HG03558 (cell line): ENCODE measurements at regions not wholly inside any gene's neighbourhood (a gene's known extent, or its start where the extent isn't known, plus 50 kb on each side); places are given as distances from the start of the nearest gene placed in this dataset.
"Not testable (repeated sequence)": the region's sequence is repeated elsewhere in the genome, so short reads cannot be mapped to it uniquely, and the experiment has no call there.

Experiments
- ATAC-seq: cut with Tn5 transposase; IDR thresholded peaks from one replicate; pipeline ENCODE4 v1.9.1; 2021; ENCODE audit warnings: moderate number of reproducible peaks; ENCODE audit not compliant: unreplicated experiment; ENCODE audit errors: extremely low read depth

- ATAC-seq, result no peak
Measured at GRCh38 chr4:104334410-104334809, 160.3 kb downstream of the CXXC4 start.

GRCh38 chr4:104330125-104330905 lies 164.4 kb downstream of the CXXC4 start:
- ATAC-seq, result no peak

GRCh38 chr4:104326991-104327694 lies 167.6 kb downstream of the CXXC4 start:
- ATAC-seq, result not testable (repeated sequence)

- no peak for ATAC-seq
Measured at GRCh38 chr4:104302731-104303130, 192.0 kb downstream of the CXXC4 start.

GRCh38 chr4:104294811-104295210 lies 199.9 kb downstream of the CXXC4 start:
- ATAC-seq, result no peak

GRCh38 chr4:104286867-104287266 lies 207.8 kb downstream of the CXXC4 start:
- ATAC-seq, result no peak

- no peak for ATAC-seq
Measured at GRCh38 chr4:104283303-104283702, 211.4 kb downstream of the CXXC4 start.

- ATAC-seq, result no peak
Measured at GRCh38 chr4:104279744-104280143, 214.9 kb downstream of the CXXC4 start.

- no peak for ATAC-seq
Measured at GRCh38 chr4:104272966-104273365, 221.7 kb downstream of the CXXC4 start.

- ATAC-seq, result not testable (repeated sequence)
Measured at GRCh38 chr4:104269603-104270002, 225.1 kb downstream of the CXXC4 start.

GRCh38 chr4:104263100-104263499 lies 231.6 kb downstream of the CXXC4 start:
- ATAC-seq, result no peak

- ATAC-seq, result no peak
Measured at GRCh38 chr4:104262678-104263077, 232.0 kb downstream of the CXXC4 start.

- ATAC-seq, result no peak
Measured at GRCh38 chr4:104248726-104249125, 246.0 kb downstream of the CXXC4 start.

- ATAC-seq, result no peak
Measured at GRCh38 chr4:104235967-104236366, 258.7 kb downstream of the CXXC4 start.

- no peak for ATAC-seq
Measured at GRCh38 chr4:104217526-104217925, 277.2 kb downstream of the CXXC4 start.

GRCh38 chr4:104211657-104212056 lies 283.0 kb downstream of the CXXC4 start:
- ATAC-seq, result no peak

GRCh38 chr4:104210420-104210819 lies 284.3 kb downstream of the CXXC4 start:
- ATAC-seq, result no peak

GRCh38 chr4:104206784-104207183 lies 287.9 kb downstream of the CXXC4 start:
- no peak for ATAC-seq

GRCh38 chr4:104205116-104205515 lies 289.6 kb downstream of the CXXC4 start:
- ATAC-seq, result no peak

GRCh38 chr4:104188301-104188700 lies 306.4 kb downstream of the CXXC4 start:
- ATAC-seq, result no peak

- no peak for ATAC-seq
Measured at GRCh38 chr4:104169437-104169836, 325.3 kb downstream of the CXXC4 start.

- no peak for ATAC-seq
Measured at GRCh38 chr4:104166749-104167148, 327.9 kb downstream of the CXXC4 start.
